ENCODE measurements at regions not wholly inside any gene's neighbourhood (a gene's known extent, or its start where the extent isn't known, plus 50 kb on each side); places are given as distances from the start of the nearest gene placed in this dataset.

DNA sequence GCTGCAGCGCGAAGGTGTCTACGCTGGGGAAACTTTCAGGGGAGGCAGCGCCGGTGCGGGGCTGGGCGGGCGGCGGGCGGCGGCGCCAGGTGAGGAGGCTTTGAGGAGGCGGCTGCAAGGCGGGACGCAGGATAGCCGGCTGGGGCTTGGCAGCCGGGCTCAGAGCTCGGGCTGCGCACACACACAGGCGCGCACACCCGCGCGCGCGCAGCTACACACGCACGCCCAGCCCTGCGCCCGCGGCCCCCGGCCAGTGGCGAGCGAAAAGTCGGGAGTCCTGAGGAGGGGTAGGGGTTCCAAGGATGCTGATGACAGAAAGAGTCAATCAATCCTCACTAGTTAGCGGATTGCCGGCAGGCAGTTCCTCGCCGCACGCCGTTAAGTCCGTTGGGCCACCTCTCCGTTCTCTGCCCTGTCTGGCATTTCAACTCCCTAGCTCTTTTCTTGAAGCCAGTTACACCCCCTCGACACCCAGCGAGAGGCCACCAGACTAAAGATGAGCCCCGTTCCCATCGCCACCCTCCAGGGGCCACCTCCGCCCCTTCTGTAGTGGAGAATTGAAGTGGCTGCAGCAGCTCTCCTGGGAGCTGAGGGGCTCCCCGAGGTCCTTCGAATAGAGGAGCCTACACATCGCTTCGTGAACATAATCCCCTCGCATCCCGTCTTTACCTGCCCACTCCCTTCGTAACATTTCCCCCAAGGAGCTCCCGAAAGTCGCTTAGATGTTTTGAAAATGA is 1640.3 kb upstream of the C9orf72 start, which contains the start of gene LINGO2:
- no peak for TF ChIP-seq POLR2A (IDR thresholded peaks at IDR 0.05; ENCODE audit: low read length)
- no peak for TF ChIP-seq GATA1 (IDR thresholded peaks at IDR 0.05; ENCODE audit: low read depth, low read length)

All from erythroblast (primary cell).